ENCODE measurements at regions not wholly inside any gene's neighbourhood (a gene's known extent, or its start where the extent isn't known, plus 50 kb on each side); places are given as distances from the start of the nearest gene placed in this dataset.

GRCh38 chrX:36787752-36788151 lies 220.4 kb upstream of the FAM47C start (continued):
- TF ChIP-seq REST (IDR thresholded peaks at IDR 0.05; ENCODE audit: unreplicated experiment), result no peak
- TF ChIP-seq ZNF114 (CRISPR knock-in tag; IDR thresholded peaks at IDR 0.05), result no peak
- TF ChIP-seq NANOG (IDR thresholded peaks at IDR 0.05; ENCODE audit: borderline replicate concordance), result no peak
- no peak for TF ChIP-seq EZH2phosphoT487 (IDR thresholded peaks at IDR 0.05; ENCODE audit: unreplicated experiment)

- TF ChIP-seq EZH2 (IDR thresholded peaks at IDR 0.05; ENCODE audit: low read depth, unreplicated experiment) (no peak), EZH2phosphoT487 (IDR thresholded peaks at IDR 0.05; ENCODE audit: unreplicated experiment) (no peak)
- H3K27ac Mint-ChIP-seq, result no peak overlapping the region
Observed at GRCh38 chrX:36803151-36803550, 205.0 kb upstream of the FAM47C start.

GRCh38 chrX:36804066-36804465 lies 204.1 kb upstream of the FAM47C start:
- Histone ChIP-seq H3K79me2 (replicated peaks; ENCODE audit: insufficient read depth) (no peaks in the 10 kb centered on the region), H3K27me3 (ENCODE audit: insufficient read depth) (no peaks in the 10 kb centered on the region), H3K27ac (ENCODE audit: low read depth) (no peak overlapping the region), H3K4me2 (no peak overlapping the region), H3K4me3 (no peak overlapping the region), H2AFZ (no peak overlapping the region), H4K20me1 (replicated peaks; ENCODE audit: insufficient read depth) (no peaks in the 10 kb centered on the region), H3K4me1 (ENCODE audit: insufficient read depth) (peaks cover 12% of the 10 kb centered on the region), H3F3A (replicated peaks; ENCODE audit: low read depth) (no peaks in the 10 kb centered on the region), H3K9me2 (ENCODE audit: insufficient read depth) (no peaks in the 10 kb centered on the region), H3K36me3 (ENCODE audit: insufficient read depth) (no peaks in the 10 kb centered on the region)
- TF ChIP-seq STAT1 (IDR thresholded peaks at IDR 0.05; ENCODE audit: unreplicated experiment), result no peak
- Mint-ChIP-seq H3K9me3 (no peaks in the 10 kb centered on the region), H3K4me1 (peaks cover 8% of the 10 kb centered on the region), H3K4me3 (no peak overlapping the region), H3K27ac (0 out of 2 replicates have a peak overlapping the region, but pooled peaks have one; percentile 77), H3K27me3 (ENCODE audit: insufficient read depth, low read depth, poor library complexity) (peaks cover 2% of the 10 kb centered on the region), H3K36me3 (ENCODE audit: low read depth) (no peaks in the 10 kb centered on the region)
- ATAC-seq (no peak), DNase-seq (ENCODE audit: low spot score) (no peak)

More at GRCh38 chrX:36803151-36803550, 205.0 kb upstream of the FAM47C start:
- H2AFZ ChIP-seq, result no peak overlapping the region
- no peaks in the 10 kb centered on the region for H3K79me2 ChIP-seq (replicated peaks; ENCODE audit: insufficient read depth)
- Mint-ChIP-seq H3K9me3 (no peaks in the 10 kb centered on the region), H3K4me3 (no peak overlapping the region), H3K4me1 (peaks cover 8% of the 10 kb centered on the region), H3K27me3 (ENCODE audit: insufficient read depth, low read depth, poor library complexity) (peaks cover 2% of the 10 kb centered on the region), H3K36me3 (ENCODE audit: low read depth) (no peaks in the 10 kb centered on the region)
- H3K36me3 ChIP-seq (ENCODE audit: insufficient read depth), result no peaks in the 10 kb centered on the region
- no peaks in the 10 kb centered on the region for H3K27me3 ChIP-seq (ENCODE audit: insufficient read depth)
- H3K4me3 ChIP-seq, result no peak overlapping the region
- H4K20me1 ChIP-seq (replicated peaks; ENCODE audit: insufficient read depth), result no peaks in the 10 kb centered on the region
- H3F3A ChIP-seq (replicated peaks; ENCODE audit: low read depth), result no peaks in the 10 kb centered on the region
- no peak overlapping the region for H3K27ac ChIP-seq (ENCODE audit: low read depth)
- H3K9me2 ChIP-seq (ENCODE audit: insufficient read depth), result no peaks in the 10 kb centered on the region
- ATAC-seq (no peak), DNase-seq (ENCODE audit: low spot score) (no peak)
- no peak overlapping the region for H3K4me2 ChIP-seq
- H3K4me1 ChIP-seq (ENCODE audit: insufficient read depth), result peaks cover 12% of the 10 kb centered on the region
